Omental fat pad (tissue), 3 donors: ENCODE measurements at regions not wholly inside any gene's neighbourhood (a gene's known extent, or its start where the extent isn't known, plus 50 kb on each side); places are given as distances from the start of the nearest gene placed in this dataset.

Experiments used
- ATAC-seq: fragments of 150-250 bp; one replicate; pipeline ENCODE4 v1.9.1; 2016; ENCODE audit warnings: mild to moderate bottlenecking, moderate library complexity; ENCODE audit not compliant: low FRiP score
- DNase-seq: peaks from one replicate; pipeline ENCODE4 v3.0.0-alpha.2; 2019; ENCODE audit warnings: low spot score
- TF ChIP-seq, protein P1 (sequence below), 3 donors: fragments of 450-650 bp; IDR thresholded peaks; one replicate each; pipeline ENCODE4 v1.5.1; 2016 to 2017; ENCODE audit warnings: antibody characterized with exemption in 3 of 3, mild to moderate bottlenecking in 3 of 3, moderate library complexity in 2 of 3

- DNase-seq: no peak
- TF ChIP-seq, protein P1, sequence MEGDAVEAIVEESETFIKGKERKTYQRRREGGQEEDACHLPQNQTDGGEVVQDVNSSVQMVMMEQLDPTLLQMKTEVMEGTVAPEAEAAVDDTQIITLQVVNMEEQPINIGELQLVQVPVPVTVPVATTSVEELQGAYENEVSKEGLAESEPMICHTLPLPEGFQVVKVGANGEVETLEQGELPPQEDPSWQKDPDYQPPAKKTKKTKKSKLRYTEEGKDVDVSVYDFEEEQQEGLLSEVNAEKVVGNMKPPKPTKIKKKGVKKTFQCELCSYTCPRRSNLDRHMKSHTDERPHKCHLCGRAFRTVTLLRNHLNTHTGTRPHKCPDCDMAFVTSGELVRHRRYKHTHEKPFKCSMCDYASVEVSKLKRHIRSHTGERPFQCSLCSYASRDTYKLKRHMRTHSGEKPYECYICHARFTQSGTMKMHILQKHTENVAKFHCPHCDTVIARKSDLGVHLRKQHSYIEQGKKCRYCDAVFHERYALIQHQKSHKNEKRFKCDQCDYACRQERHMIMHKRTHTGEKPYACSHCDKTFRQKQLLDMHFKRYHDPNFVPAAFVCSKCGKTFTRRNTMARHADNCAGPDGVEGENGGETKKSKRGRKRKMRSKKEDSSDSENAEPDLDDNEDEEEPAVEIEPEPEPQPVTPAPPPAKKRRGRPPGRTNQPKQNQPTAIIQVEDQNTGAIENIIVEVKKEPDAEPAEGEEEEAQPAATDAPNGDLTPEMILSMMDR (IDR thresholded peaks at IDR 0.05): no peak
- ATAC-seq: no peak
Measured at GRCh38 chr7:123305840-123306375, 106.1 kb upstream of the SLC13A1 start.

- no peak for DNase-seq
- ATAC-seq: no peak
- TF ChIP-seq, protein P1 (IDR thresholded peaks at IDR 0.05): no peak
Measured at GRCh38 chr7:123303926-123304325, 104.2 kb upstream of the SLC13A1 start.

- TF ChIP-seq, protein P1 (IDR thresholded peaks at IDR 0.05): no peak
- ATAC-seq (no peak), DNase-seq (no peak)
Measured at GRCh38 chr7:123296965-123297364, 97.2 kb upstream of the SLC13A1 start.

GRCh38 chr7:123293710-123294109, 93.9 kb upstream of the SLC13A1 start:
- TF ChIP-seq, protein P1 (IDR thresholded peaks at IDR 0.05): no peak
- DNase-seq (no peak), ATAC-seq (no peak)

GRCh38 chr7:123292227-123292626, 92.5 kb upstream of the SLC13A1 start:
- ATAC-seq (no peak), DNase-seq (no peak)
- TF ChIP-seq, protein P1 (IDR thresholded peaks at IDR 0.05): no peak

DNA sequence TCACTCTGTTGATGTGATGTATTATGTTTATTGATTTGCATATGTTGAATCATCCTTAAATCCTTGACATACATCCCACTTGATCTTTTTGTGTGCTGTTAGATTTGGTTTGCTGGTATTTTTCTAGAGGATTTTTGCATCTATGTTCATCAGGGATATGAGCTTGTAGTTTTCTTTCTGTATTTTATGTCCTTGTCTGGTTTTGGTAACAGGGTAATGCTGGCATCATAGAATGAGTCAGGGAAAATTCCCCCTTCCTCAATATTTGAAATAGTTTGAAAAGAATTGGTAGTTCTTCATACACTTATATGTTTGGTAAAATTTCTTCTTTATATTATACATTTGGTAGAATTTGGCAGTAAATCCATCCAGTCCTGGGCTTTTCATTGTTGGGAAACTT, 89.4 kb upstream of the SLC13A1 start:
- TF ChIP-seq, protein P1 (IDR thresholded peaks at IDR 0.05): no peak
- DNase-seq (no peak), ATAC-seq (no peak)

DNA sequence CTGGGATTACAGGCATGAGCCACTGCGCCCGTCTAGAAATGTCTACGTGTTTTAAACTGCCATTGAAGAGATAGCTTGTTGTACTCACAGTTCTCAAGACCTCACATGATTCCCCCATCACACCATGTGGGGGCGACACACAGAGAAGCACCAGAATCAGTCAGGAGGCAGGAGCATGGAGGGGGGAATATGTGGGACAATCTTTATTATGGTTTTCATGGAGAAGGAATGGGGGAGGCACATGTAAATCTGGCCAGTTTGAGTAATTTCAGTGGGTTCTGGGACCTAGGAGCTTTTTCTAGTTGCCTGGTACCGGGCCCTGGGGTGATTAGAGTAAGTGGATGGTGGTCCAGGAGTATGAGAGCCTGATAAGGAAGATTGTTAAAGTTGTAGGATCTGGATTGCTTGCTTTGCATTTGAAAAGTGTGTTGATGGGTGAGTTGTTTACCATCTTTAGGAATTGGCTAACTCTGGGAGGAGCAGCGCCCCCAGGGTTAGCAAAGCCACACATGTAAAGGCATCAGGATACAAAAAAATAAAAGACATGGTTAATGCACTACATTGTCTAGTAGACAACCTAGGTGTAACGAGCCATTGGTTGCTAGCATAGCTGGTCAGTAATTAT, 85.4 kb upstream of the SLC13A1 start:
- no peak for DNase-seq
- no peak for ATAC-seq
- TF ChIP-seq, protein P1 (IDR thresholded peaks at IDR 0.05): no peak
